ENCODE measurements at regions not wholly inside any gene's neighbourhood (a gene's known extent, or its start where the extent isn't known, plus 50 kb on each side); places are given as distances from the start of the nearest gene placed in this dataset.

- TF ChIP-seq CTCF (IDR thresholded peaks at IDR 0.05; ENCODE audit: low read depth, low read length, missing control alignments): no peak
- no peak overlapping the region for H3K4me3 ChIP-seq (replicated peaks; ENCODE audit: low read depth, low read length)
- DNase-seq (ENCODE audit: extremely low read depth, low read depth): no peak
These were observed 386.9 kb upstream of the KCNN2 start for GRCh38 chr5:113974976-113975375.

DNA sequence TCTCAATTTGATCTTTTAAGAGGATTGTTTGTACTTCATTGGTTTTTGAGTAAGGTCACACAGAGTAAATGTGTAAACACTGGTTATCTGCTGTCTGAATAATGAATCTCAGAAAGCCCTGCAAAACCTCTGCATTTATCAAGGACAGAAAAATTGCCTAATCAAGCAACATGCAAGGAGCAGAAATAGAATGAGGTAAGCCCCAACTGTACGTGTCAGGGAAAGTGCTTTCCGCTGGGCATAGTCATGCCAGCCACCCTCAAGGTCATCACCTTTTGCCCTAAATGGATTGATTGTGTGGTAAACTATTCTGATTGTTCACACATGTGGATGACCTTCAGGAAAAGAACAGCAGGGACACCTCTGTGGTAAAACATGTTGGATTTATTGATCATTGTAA is 376.9 kb upstream of the KCNN2 start:
- no peak for TF ChIP-seq CTCF (IDR thresholded peaks at IDR 0.05; ENCODE audit: low read depth, low read length, missing control alignments)
- DNase-seq (ENCODE audit: extremely low read depth, low read depth): no peak
- H3K4me3 ChIP-seq (replicated peaks; ENCODE audit: low read depth, low read length): no peak overlapping the region

DNA sequence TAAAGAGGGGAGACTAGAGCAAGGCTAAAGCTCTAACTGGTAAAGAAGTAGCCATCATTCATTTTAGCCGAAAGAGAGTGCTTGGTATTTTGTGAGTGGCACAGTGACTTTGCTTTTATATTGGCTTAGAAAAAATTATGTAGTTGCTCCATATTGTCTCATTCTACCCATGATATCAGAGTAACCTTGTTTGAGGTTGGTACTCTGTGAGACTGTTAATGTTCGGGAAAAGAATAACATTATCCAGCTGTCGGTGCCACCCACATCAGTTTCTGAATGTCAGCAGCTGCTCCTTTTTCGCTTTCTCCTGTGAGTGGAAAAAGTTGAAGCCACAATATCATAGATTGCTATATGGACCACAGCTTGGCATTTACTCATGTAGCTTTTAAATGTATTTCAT is 376.4 kb upstream of the KCNN2 start:
- no peak for TF ChIP-seq CTCF (IDR thresholded peaks at IDR 0.05; ENCODE audit: low read depth, low read length, missing control alignments)
- no peak for DNase-seq (ENCODE audit: extremely low read depth, low read depth)
- H3K4me3 ChIP-seq (replicated peaks; ENCODE audit: low read depth, low read length): no peak overlapping the region

DNA sequence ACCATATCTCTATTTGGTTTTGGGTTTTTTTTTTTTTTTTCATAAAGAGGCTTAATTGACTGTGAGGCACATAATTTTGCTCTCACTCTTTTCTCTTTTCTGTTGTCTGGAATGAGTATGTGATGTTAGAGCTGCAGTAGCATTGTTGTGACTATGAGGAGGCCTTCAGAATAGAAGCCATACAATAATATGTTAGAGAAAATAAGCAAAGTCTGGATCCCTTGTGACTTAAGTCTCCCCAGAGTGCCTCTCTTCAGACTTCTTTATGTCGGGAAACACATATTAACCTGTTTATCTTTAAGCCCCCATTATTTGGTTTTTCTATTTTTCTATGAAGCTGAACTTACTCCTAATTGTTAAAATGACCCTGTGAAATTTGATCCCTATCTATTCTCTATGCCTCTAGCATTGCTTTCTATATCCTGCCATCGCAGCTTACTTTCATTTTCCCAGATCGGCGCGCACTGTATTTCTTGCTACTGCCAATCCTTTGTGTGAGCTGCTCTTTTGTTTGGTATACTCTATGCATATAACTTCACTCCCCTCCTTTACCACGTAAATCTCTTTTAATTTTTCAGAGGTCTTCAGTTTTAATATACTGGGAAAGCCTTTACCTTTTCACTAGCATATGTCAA is 372.5 kb upstream of the KCNN2 start:
- no peak for TF ChIP-seq CTCF (IDR thresholded peaks at IDR 0.05; ENCODE audit: low read depth, low read length, missing control alignments)
- DNase-seq (ENCODE audit: extremely low read depth, low read depth): no peak
- no peak overlapping the region for H3K4me3 ChIP-seq (replicated peaks; ENCODE audit: low read depth, low read length)

DNA sequence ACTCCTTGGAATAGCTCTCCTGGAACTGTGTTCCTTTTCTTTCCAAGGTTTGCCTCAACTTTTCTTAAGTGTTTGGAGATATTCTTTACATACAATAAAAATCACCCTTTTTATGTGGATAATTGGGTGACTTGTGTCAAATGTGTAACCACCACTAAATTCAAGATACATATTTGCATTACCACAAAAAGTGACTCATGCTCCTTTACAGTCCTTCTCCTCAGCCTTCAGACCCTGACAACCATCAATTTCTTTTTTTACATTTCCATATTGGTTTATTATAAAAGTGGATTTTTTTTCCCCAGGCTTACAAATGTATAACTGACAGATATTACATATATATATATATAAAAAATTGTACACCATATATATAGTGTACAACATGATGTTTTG is 372.0 kb upstream of the KCNN2 start:
- DNase-seq (ENCODE audit: extremely low read depth, low read depth): no peak
- H3K4me3 ChIP-seq (replicated peaks; ENCODE audit: low read depth, low read length): no peak overlapping the region

DNA sequence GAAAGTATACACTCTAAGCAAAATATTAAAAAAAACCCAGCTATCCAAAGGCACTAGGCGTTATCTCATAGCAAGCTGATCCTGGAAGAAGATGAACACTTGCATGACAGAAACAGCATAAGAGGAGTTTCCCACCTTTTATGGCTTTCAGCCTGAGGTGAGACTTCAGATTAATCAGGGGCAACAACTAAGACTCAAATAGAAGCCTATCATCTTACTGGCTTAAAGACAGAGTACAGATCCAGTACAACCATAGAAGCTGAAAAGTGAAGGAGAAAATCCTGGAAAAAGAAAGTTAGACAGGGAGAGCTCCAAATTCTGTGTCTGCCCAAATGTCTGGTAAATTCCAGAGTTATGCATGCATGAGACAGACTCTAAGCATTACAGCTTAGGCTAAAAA is 360.8 kb upstream of the KCNN2 start:
- H3K4me3 ChIP-seq (replicated peaks; ENCODE audit: low read depth, low read length): no peak overlapping the region
- DNase-seq (ENCODE audit: extremely low read depth, low read depth): no peak

More for the DNA sequence above, 372.0 kb upstream of the KCNN2 start:
- TF ChIP-seq CTCF (IDR thresholded peaks at IDR 0.05; ENCODE audit: low read depth, low read length, missing control alignments): no peak

More for the DNA sequence above, 360.8 kb upstream of the KCNN2 start:
- no peak for TF ChIP-seq CTCF (IDR thresholded peaks at IDR 0.05; ENCODE audit: low read depth, low read length, missing control alignments)

Measured in HFF-Myc (cell line).